H9 (cell line): ENCODE measurements at regions not wholly inside any gene's neighbourhood (a gene's known extent, or its start where the extent isn't known, plus 50 kb on each side); places are given as distances from the start of the nearest gene placed in this dataset.

Source experiments
- DNase-seq: peaks from one replicate; pipeline ENCODE4 v3.0.0-alpha.2; 2017
- H2AFZ ChIP-seq: one replicate; pipeline ENCODE4 v1.6.1; 2013; ENCODE audit warnings: mild to moderate bottlenecking, low read length, control low read depth, moderate library complexity
- H2AK5ac ChIP-seq: 2 replicates; pipeline ENCODE4 v1.6.1; 2013; ENCODE audit warnings: low read length, control low read depth, mixed read lengths; ENCODE audit not compliant: insufficient read length
- H2BK120ac ChIP-seq: one replicate; pipeline ENCODE4 v1.6.1; 2013; ENCODE audit warnings: low read depth, mild to moderate bottlenecking, low read length, control low read depth, inconsistent platforms; ENCODE audit not compliant: poor library complexity, severe bottlenecking
- H2BK12ac ChIP-seq: 2 replicates; pipeline ENCODE4 v1.6.1; 2013; ENCODE audit warnings: low read length, control low read depth, mixed read lengths, low read depth; ENCODE audit not compliant: insufficient read length
- H2BK15ac ChIP-seq: 2 replicates; pipeline ENCODE4 v1.6.1; 2013; ENCODE audit warnings: low read depth, low read length, control low read depth
- H2BK20ac ChIP-seq: one replicate; pipeline ENCODE4 v1.6.1; 2013; ENCODE audit warnings: low read depth, mild to moderate bottlenecking, low read length, control low read depth, inconsistent platforms; ENCODE audit not compliant: poor library complexity, severe bottlenecking
- H2BK5ac ChIP-seq: 2 replicates; pipeline ENCODE4 v1.6.1; 2013; ENCODE audit warnings: low read length, control low read depth, mixed read lengths; ENCODE audit not compliant: insufficient read length
- H3K14ac ChIP-seq: 2 replicates; pipeline ENCODE4 v1.6.1; 2013; ENCODE audit warnings: low read length, control low read depth; ENCODE audit not compliant: insufficient read depth
- H3K18ac ChIP-seq: 2 replicates; pipeline ENCODE4 v1.6.1; 2013; ENCODE audit warnings: low read depth, mild to moderate bottlenecking, mixed read lengths, low read length, control low read depth; ENCODE audit not compliant: insufficient read length
- H3K23ac ChIP-seq: 2 replicates; pipeline ENCODE4 v1.6.1; 2013; ENCODE audit warnings: low read length, control low read depth, mixed read lengths, low read depth; ENCODE audit not compliant: insufficient read length
- H3K23me2 ChIP-seq: 2 replicates; pipeline ENCODE4 v1.6.1; 2013; ENCODE audit warnings: low read depth, mild to moderate bottlenecking, mixed read lengths, low read length, control low read depth; ENCODE audit not compliant: insufficient read length, poor library complexity, severe bottlenecking
- H3K27ac ChIP-seq: 2 replicates; pipeline ENCODE4 v1.5.1; 2013; ENCODE audit warnings: low read length, control low read depth, mixed read lengths, low read depth; ENCODE audit not compliant: insufficient read length
- H3K27me3 ChIP-seq: 2 replicates; pipeline ENCODE4 v1.6.1; 2013; ENCODE audit warnings: low read length, control low read depth, inconsistent platforms; ENCODE audit not compliant: insufficient read depth
- H3K4ac ChIP-seq: 2 replicates; pipeline ENCODE4 v1.6.1; 2013; ENCODE audit warnings: low read depth, mild to moderate bottlenecking, control low read depth, inconsistent platforms, low read length, moderate library complexity
- H3K4me1 ChIP-seq: 2 replicates; pipeline ENCODE4 v1.6.1; 2013; ENCODE audit warnings: low read length, control low read depth, inconsistent platforms; ENCODE audit not compliant: insufficient read depth
- H3K4me2 ChIP-seq: 2 replicates; pipeline ENCODE4 v1.6.1; 2013; ENCODE audit warnings: low read length, control low read depth, mixed read lengths; ENCODE audit not compliant: insufficient read length, insufficient read depth
- H3K56ac ChIP-seq: 2 replicates; pipeline ENCODE4 v1.6.1; 2013; ENCODE audit warnings: low read depth, mild to moderate bottlenecking, mixed read lengths, low read length, control low read depth; ENCODE audit not compliant: insufficient read length
- H3K79me1 ChIP-seq: 2 replicates; pipeline ENCODE4 v1.6.1; 2013; ENCODE audit warnings: low read depth, mild to moderate bottlenecking, moderate library complexity, low read length, control low read depth, inconsistent platforms; ENCODE audit not compliant: insufficient read depth, poor library complexity, severe bottlenecking
- H3K79me2 ChIP-seq: 2 replicates; pipeline ENCODE4 v1.6.1; 2013; ENCODE audit warnings: low read length, control low read depth, inconsistent platforms; ENCODE audit not compliant: insufficient read depth
- H3K9ac ChIP-seq: 2 replicates; pipeline ENCODE4 v1.6.1; 2013; ENCODE audit warnings: low read length, control low read depth, mixed read lengths; ENCODE audit not compliant: insufficient read length; ENCODE audit errors: extremely low read depth
- H3K9me3 ChIP-seq: one replicate; pipeline ENCODE4 v1.6.1; 2013; ENCODE audit warnings: low read depth, low read length, inconsistent platforms; ENCODE audit not compliant: control insufficient read depth
- H3T11ph ChIP-seq: one replicate; pipeline ENCODE4 v1.6.1; 2013; ENCODE audit warnings: mild to moderate bottlenecking, low read length, control low read depth, inconsistent platforms
- H4K20me1 ChIP-seq: one replicate; pipeline ENCODE4 v1.6.1; 2013; ENCODE audit not compliant: control insufficient read depth, insufficient read length, insufficient read depth
- H4K5ac ChIP-seq: 2 replicates; pipeline ENCODE4 v1.6.1; 2013; ENCODE audit warnings: low read depth, mild to moderate bottlenecking, mixed read lengths, low read length, control low read depth; ENCODE audit not compliant: insufficient read length
- H4K8ac ChIP-seq: replicated peaks from 2 replicates; pipeline ENCODE4 v1.6.1; 2013; ENCODE audit warnings: low read length, control low read depth, mixed read lengths, low read depth; ENCODE audit not compliant: insufficient read length
- H4K91ac ChIP-seq: 2 replicates; pipeline ENCODE4 v1.6.1; 2013; ENCODE audit warnings: low read depth, mild to moderate bottlenecking, moderate library complexity, mixed read lengths, low read length, control low read depth; ENCODE audit not compliant: insufficient read length
- H3K27ac Mint-ChIP-seq, 3 experiments: 2 replicates in 2 of 3; 3 replicates in 1 of 3; pipeline ENCODE4 v1.8.0; 2020 to 2021; ENCODE audit warnings: mixed read lengths in 3 of 3, mild to moderate bottlenecking in 1 of 3, moderate library complexity in 1 of 3
- H3K27me3 Mint-ChIP-seq: 2 replicates; pipeline ENCODE4 v1.8.0; 2021; ENCODE audit warnings: low read depth, mild to moderate bottlenecking, moderate library complexity, mixed read lengths
- H3K36me3 Mint-ChIP-seq, 3 experiments: 2 replicates in 2 of 3; 3 replicates in 1 of 3; pipeline ENCODE4 v1.8.0; 2020 to 2021; ENCODE audit warnings: low read depth in 3 of 3, mixed read lengths in 3 of 3; ENCODE audit not compliant: insufficient read depth in 1 of 3
- H3K4me1 Mint-ChIP-seq, 2 experiments: 2 replicates each; pipeline ENCODE4 v1.8.0; 2020; ENCODE audit warnings: mixed read lengths in 2 of 2
- H3K4me3 Mint-ChIP-seq, 2 experiments: 2 replicates in 1 of 2; 3 replicates in 1 of 2; pipeline ENCODE4 v1.8.0; 2020 to 2021; ENCODE audit warnings: mild to moderate bottlenecking in 2 of 2, mixed read lengths in 2 of 2, moderate library complexity in 1 of 2
- H3K9me3 Mint-ChIP-seq, 2 experiments: 2 replicates in 1 of 2; 3 replicates in 1 of 2; pipeline ENCODE4 v1.8.0; 2020; ENCODE audit warnings: mild to moderate bottlenecking in 2 of 2, mixed read lengths in 2 of 2, moderate library complexity in 1 of 2
- CTCF ChIP-seq: fragments of 200-600 bp; sonication (generic); conservative IDR thresholded peaks from 3 replicates; pipeline ENCODE4 v1.8.0; 2021; ENCODE audit warnings: antibody characterized with exemption, mild to moderate bottlenecking
- WGBS: extraction: QIAGEN DNeasy Blood & Tissue Kit; methylation state at CpG from one replicate; pipeline ENCODE4 v1.1.7; 2013; ENCODE audit warnings: missing lambda C conversion rate, low lambda C conversion rate, mixed read lengths; ENCODE audit not compliant: insufficient read length; ENCODE audit errors: extremely low coverage; 5-methylcytosine and 5-hydroxymethylcytosine counted together

DNA sequence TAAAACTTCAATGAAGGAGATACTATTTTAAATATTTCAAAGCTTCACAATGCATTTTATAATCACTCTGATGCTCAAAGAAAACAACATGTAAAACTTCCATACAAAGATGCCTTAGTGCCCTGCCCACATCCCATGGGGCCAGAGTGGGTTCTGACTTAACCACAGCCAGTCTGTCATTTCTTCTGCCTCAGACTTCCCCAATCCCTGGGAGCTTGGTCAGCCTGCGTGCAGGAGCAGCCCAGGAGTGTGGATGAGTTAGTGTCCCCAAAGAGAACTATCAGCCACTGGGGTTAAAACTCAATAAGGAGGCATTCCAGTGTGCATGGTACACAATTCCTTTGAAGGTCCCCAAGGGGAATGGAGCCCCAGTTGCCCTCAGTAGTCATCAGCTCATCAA, 100.3 kb downstream of the PTCSC3 start:
- no peak overlapping the region for H3T11ph ChIP-seq
- H3K27me3 ChIP-seq: no peaks in the 10 kb centered on the region
- H2AFZ ChIP-seq: no peak overlapping the region
- no peak overlapping the region for H3K4ac ChIP-seq
- no peak overlapping the region for H3K56ac ChIP-seq
- H2BK5ac ChIP-seq: no peak overlapping the region
- H4K8ac ChIP-seq: no peak overlapping the region
- H3K27me3 Mint-ChIP-seq: peaks cover 11% of the 10 kb centered on the region; the same call in 1 of the 2 replicates
- no peak overlapping the region for H2BK120ac ChIP-seq
- no peak overlapping the region for H4K91ac ChIP-seq
- H3K18ac ChIP-seq: no peak overlapping the region
- no peak overlapping the region for H3K4me2 ChIP-seq
- no peaks in the 10 kb centered on the region for H3K79me1 ChIP-seq
- H3K4me1 Mint-ChIP-seq: no peaks in the 10 kb centered on the region
- H3K27ac Mint-ChIP-seq: no peak overlapping the region
- no peak for TF ChIP-seq CTCF
- no peaks in the 10 kb centered on the region for H3K79me2 ChIP-seq
- no peak overlapping the region for H4K5ac ChIP-seq
- no peak overlapping the region for H3K4me3 Mint-ChIP-seq
- H4K20me1 ChIP-seq: no peaks in the 10 kb centered on the region
- H3K23ac ChIP-seq: no peak overlapping the region
- no peaks in the 10 kb centered on the region for H3K9me3 ChIP-seq
- H3K14ac ChIP-seq: no peak overlapping the region
- H3K9ac ChIP-seq: no peak overlapping the region
- no peak overlapping the region for H2BK12ac ChIP-seq
- H3K4me1 ChIP-seq: no peaks in the 10 kb centered on the region; the same call in 1 of the 2 replicates
- WGBS: no CpG with 5 or more reads among the region's 1 CpG
- no peak overlapping the region for H2AK5ac ChIP-seq
- no peak for DNase-seq
- H2BK15ac ChIP-seq: no peak overlapping the region
- no peaks in the 10 kb centered on the region for H3K23me2 ChIP-seq
- H3K36me3 Mint-ChIP-seq: no peaks in the 10 kb centered on the region
- no peaks in the 10 kb centered on the region for H3K9me3 Mint-ChIP-seq
- no peak overlapping the region for H2BK20ac ChIP-seq
- H3K27ac ChIP-seq: no peak overlapping the region
